Upper lobe of left lung (tissue), 6 donors: ENCODE measurements at regions not wholly inside any gene's neighbourhood (a gene's known extent, or its start where the extent isn't known, plus 50 kb on each side); places are given as distances from the start of the nearest gene placed in this dataset.

ENCODE experiments used
- ATAC-seq, 2 donors: fragments of 200-7000 bp; cut with Tn5 transposase; one replicate each; pipeline ENCODE4 v1.9.1; 2022; ENCODE audit warnings: mild to moderate bottlenecking in 2 of 2, moderate library complexity in 2 of 2; ENCODE audit not compliant: low FRiP score in 2 of 2
- DNase-seq, 2 donors: peaks; one replicate each; pipeline ENCODE4 v3.0.0-alpha.2; 2019 to 2020
- H3K27ac ChIP-seq, 4 donors: fragments of 200-600 bp; sonication (generic); one replicate each; pipeline ENCODE4 v1.5.1; 2016 to 2019
- H3K27me3 ChIP-seq, 4 donors: fragments of 200-600 bp; sonication (generic); one replicate each; pipeline ENCODE4 v1.5.1; 2017 to 2019
- H3K36me3 ChIP-seq, 4 donors: fragments of 200-600 bp; sonication (generic); one replicate each; pipeline ENCODE4 v1.5.1; 2016 to 2019
- H3K4me1 ChIP-seq, 4 donors: fragments of 200-600 bp; sonication (generic); one replicate each; pipeline ENCODE4 v1.5.1; 2018 to 2019
- H3K4me3 ChIP-seq, 4 donors: fragments of 200-600 bp; sonication (generic); one replicate each; pipeline ENCODE4 v1.5.1; 2017 to 2019; ENCODE audit warnings: mild to moderate bottlenecking in 2 of 4, moderate library complexity in 1 of 4
- H3K9me3 ChIP-seq, 4 donors: fragments of 200-600 bp; sonication (generic); one replicate each; pipeline ENCODE4 v1.5.1; 2018 to 2019
- EP300 ChIP-seq, 4 donors: sonication (generic); formaldehyde crosslinking; IDR thresholded peaks; one replicate each; pipeline ENCODE4 v1.5.1; 2017; ENCODE audit warnings: antibody characterized with exemption in 4 of 4, control low read depth in 2 of 4
- POLR2A ChIP-seq, 4 donors: fragments of 450-650 bp; IDR thresholded peaks; one replicate each; pipeline ENCODE4 v1.5.1; 2016 to 2017; ENCODE audit warnings: antibody characterized with exemption in 4 of 4, mild to moderate bottlenecking in 2 of 4
- POLR2AphosphoS5 ChIP-seq, 2 donors: sonication (generic); formaldehyde crosslinking; IDR thresholded peaks; one replicate each; pipeline ENCODE4 v1.5.1; 2017; ENCODE audit warnings: antibody characterized with exemption in 2 of 2
- whole genome bisulfite sequencing, 2 donors: methylation state at CpG; one replicate each; pipeline ENCODE4 v1.1.5; 2017 to 2018; 5-methylcytosine and 5-hydroxymethylcytosine counted together
- TF ChIP-seq, protein P1 (sequence below), 6 experiments: fragments of 450-650 bp in 4 of 6; fragments of 200-600 bp in 2 of 6; sonication (generic) in 2 of 6; IDR thresholded peaks; one replicate each; pipeline ENCODE4 v1.5.1; 2016 to 2019; ENCODE audit warnings: antibody characterized with exemption in 6 of 6
- donor health status: DM: no; HTN: no; CAD: no; lungs with moderate emphysema.
- donor health status: DM: no; HTN: yes; CAD: no; lungs with severe emphysema.

DNA sequence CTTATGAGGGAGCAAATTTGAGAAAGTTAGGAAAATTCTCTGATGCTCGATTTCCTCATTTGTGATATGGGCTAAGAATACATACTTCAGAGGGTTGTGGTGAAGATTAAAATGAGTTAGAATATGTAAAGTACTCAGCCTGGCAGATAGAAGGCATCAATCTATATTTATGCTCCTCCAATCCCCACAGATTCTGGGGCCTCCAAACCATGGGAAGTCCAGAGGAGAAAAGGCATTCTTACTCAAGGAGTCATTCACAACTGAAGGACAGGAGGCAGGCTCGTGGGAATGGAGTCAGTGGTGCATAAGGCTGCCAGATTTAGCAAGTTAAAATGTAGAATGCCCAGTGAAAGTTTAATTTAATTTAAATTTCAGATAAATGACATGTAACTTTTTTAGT, 330.0 kb upstream of the POU3F1 start:
- peaks cover 4 to 18% (median 10%) of the 10 kb centered on the region in 4 donors for H3K9me3 ChIP-seq
- TF ChIP-seq POLR2AphosphoS5 (IDR thresholded peaks at IDR 0.05): no peak
- no peak for TF ChIP-seq POLR2A (IDR thresholded peaks at IDR 0.05)
- ATAC-seq (no peak), DNase-seq (no peak)
- 77 to 79% methylated on average over 2 of the region's 2 CpGs for WGBS, 2 donors
- no peak overlapping the region for H3K27ac ChIP-seq
- H3K4me1 ChIP-seq: no peaks in the 10 kb centered on the region
- no peaks in the 10 kb centered on the region for H3K27me3 ChIP-seq
- no peak overlapping the region for H3K4me3 ChIP-seq
- H3K36me3 ChIP-seq: no peaks in the 10 kb centered on the region

DNA sequence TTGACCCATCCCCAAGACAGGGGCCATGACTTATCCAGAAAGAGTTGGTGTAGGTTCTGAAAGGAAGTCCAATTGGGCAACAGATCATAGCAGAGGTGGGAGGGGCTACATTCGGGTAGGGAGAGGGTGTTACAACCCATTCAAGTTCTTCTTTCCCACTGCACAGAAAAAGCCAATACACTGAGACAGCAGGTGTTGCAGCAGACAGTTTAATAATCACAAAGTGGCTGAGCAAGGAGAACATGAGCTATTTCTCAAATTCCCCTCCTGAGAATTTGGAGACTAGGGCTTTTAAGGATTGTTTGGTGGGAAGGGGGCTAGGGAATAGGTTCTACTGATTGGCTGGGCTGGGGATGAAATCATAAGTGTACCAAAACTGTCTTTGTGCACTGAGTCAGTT, 328.4 kb upstream of the POU3F1 start:
- 58 to 60% methylated on average over 1 of the region's 1 CpG for WGBS, 2 donors
- H3K27ac ChIP-seq: no peak overlapping the region
- no peak for TF ChIP-seq POLR2A (IDR thresholded peaks at IDR 0.05)
- TF ChIP-seq, protein P1, sequence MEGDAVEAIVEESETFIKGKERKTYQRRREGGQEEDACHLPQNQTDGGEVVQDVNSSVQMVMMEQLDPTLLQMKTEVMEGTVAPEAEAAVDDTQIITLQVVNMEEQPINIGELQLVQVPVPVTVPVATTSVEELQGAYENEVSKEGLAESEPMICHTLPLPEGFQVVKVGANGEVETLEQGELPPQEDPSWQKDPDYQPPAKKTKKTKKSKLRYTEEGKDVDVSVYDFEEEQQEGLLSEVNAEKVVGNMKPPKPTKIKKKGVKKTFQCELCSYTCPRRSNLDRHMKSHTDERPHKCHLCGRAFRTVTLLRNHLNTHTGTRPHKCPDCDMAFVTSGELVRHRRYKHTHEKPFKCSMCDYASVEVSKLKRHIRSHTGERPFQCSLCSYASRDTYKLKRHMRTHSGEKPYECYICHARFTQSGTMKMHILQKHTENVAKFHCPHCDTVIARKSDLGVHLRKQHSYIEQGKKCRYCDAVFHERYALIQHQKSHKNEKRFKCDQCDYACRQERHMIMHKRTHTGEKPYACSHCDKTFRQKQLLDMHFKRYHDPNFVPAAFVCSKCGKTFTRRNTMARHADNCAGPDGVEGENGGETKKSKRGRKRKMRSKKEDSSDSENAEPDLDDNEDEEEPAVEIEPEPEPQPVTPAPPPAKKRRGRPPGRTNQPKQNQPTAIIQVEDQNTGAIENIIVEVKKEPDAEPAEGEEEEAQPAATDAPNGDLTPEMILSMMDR (IDR thresholded peaks at IDR 0.05): no peak
- no peak for TF ChIP-seq EP300 (IDR thresholded peaks at IDR 0.05)
- TF ChIP-seq POLR2AphosphoS5 (IDR thresholded peaks at IDR 0.05): no peak
- DNase-seq (no peak), ATAC-seq (no peak)
- H3K36me3 ChIP-seq: no peaks in the 10 kb centered on the region
- H3K4me1 ChIP-seq: no peaks in the 10 kb centered on the region
- peaks cover 4 to 18% (median 10%) of the 10 kb centered on the region in 4 donors for H3K9me3 ChIP-seq
- no peak overlapping the region for H3K4me3 ChIP-seq
- H3K27me3 ChIP-seq: no peaks in the 10 kb centered on the region

DNA sequence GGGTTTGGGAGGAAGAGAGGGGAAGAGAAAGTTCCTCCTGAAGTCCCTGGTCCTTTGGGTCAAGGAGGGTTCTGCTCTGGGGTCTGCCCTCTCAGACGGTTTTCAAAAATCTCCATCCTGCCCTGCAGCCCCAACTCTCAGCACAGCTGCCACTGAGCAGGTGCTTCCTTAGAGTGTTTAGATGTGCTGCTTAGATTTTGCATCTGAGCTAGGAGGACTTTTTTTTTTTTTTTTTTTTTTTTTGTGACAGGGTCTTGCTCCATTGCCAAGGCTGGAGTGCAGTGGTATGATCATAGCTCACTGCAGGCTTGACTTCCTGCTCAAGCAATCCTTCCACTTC, 324.9 kb upstream of the POU3F1 start:
- DNase-seq (no peak), ATAC-seq (no peak)
- no peaks in the 10 kb centered on the region for H3K36me3 ChIP-seq
- no peak for TF ChIP-seq POLR2AphosphoS5 (IDR thresholded peaks at IDR 0.05)
- no peak for TF ChIP-seq EP300 (IDR thresholded peaks at IDR 0.05)
- TF ChIP-seq, protein P1 (IDR thresholded peaks at IDR 0.05): no peak
- TF ChIP-seq POLR2A (IDR thresholded peaks at IDR 0.05): no peak
- H3K4me1 ChIP-seq: no peaks in the 10 kb centered on the region
- 77 to 92% methylated on average over 1 of the region's 1 CpG for WGBS, 2 donors
- no peak overlapping the region for H3K4me3 ChIP-seq
- H3K27ac ChIP-seq: no peak overlapping the region
- H3K27me3 ChIP-seq: no peaks in the 10 kb centered on the region
- peaks cover 4 to 18% (median 10%) of the 10 kb centered on the region in 4 donors for H3K9me3 ChIP-seq

DNA sequence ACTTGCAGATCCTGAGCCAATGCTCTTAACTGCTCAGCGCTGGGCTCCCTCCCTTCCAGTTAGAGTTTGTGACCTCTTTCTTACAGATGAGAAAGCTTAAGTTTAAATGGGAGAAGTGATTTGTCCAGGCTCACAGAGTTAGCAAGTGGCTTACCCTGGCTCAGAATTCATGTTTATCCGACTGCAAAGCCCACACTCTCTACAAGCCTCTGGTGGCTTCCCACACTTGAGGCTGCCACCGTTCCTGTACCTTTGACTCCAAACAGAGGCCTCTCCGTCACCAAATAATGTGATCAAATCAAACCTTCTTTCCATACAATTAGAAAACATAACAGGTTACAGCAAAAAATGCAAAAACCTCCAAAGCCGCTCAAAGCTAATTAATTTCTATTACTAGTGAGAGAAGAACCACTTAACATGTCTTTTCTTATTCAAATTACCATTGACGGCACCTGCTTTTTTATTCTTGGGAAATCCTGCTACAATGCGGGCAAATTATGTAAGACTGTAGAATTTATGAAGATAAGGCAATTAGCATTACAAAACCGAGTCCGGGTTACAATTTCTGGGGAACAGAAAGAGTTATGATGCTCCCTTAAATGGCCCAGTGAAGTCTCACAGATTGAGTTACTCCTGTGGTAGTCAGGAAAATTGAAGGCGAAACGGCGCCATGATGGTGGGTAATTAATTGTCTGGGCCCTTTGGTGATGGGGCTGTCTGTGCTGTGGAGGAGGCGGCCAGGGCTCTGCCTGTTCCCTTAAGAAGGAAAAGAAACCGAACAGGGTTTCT, 324.3 kb upstream of the POU3F1 start:
- 69% methylated on average over 14 of the region's 14 CpGs for WGBS, 2 donors
- no peak for ATAC-seq
- TF ChIP-seq EP300 (IDR thresholded peaks at IDR 0.05) (no peak), POLR2A (IDR thresholded peaks at IDR 0.05) (no peak), POLR2AphosphoS5 (IDR thresholded peaks at IDR 0.05) (no peak)
- TF ChIP-seq, protein P1 (IDR thresholded peaks at IDR 0.05): no peak

DNA sequence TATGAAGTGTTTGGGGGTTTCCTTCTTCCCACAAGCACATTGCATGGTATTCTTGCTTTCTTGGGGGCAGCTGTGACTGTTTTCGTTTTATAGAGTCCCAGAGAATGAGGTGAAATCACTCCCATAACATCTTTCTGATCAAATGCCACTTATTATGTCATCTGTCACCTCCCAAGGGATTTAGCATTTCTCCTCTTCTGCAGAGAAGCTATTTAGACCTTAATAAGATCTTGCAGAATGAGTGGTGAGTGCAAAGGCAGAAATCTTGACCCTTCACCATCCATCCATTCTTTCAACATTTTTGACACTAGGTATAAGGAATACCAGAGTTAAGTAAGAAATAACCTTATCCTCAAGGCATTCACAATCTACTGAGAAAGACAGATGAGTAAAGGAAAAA, 318.6 kb upstream of the POU3F1 start:
- WGBS, 2 donors: 44 to 70% methylated on average over 1 of the region's 1 CpG

More for the DNA sequence above, 324.3 kb upstream of the POU3F1 start:
- Histone ChIP-seq H3K27me3 (no peaks in the 10 kb centered on the region), H3K4me1 (no peaks in the 10 kb centered on the region), H3K36me3 (no peaks in the 10 kb centered on the region), H3K9me3 (peaks cover 4 to 16% (median 10%) of the 10 kb centered on the region in 4 donors), H3K27ac (no peak overlapping the region), H3K4me3 (no peak overlapping the region)
- DNase-seq: no peak

More for the DNA sequence above, 318.6 kb upstream of the POU3F1 start:
- Histone ChIP-seq H3K36me3 (no peaks in the 10 kb centered on the region), H3K4me1 (no peaks in the 10 kb centered on the region), H3K9me3 (no peaks in the 10 kb centered on the region), H3K4me3 (no peak overlapping the region), H3K27ac (no peak overlapping the region), H3K27me3 (no peaks in the 10 kb centered on the region)
- ATAC-seq: no peak
- DNase-seq: no peak
- TF ChIP-seq POLR2AphosphoS5 (IDR thresholded peaks at IDR 0.05): no peak
- TF ChIP-seq, protein P1 (IDR thresholded peaks at IDR 0.05): no peak
- TF ChIP-seq EP300 (IDR thresholded peaks at IDR 0.05): no peak
- TF ChIP-seq POLR2A (IDR thresholded peaks at IDR 0.05): no peak
